GM18909 (cell line): ENCODE measurements at regions not wholly inside any gene's neighbourhood (a gene's known extent, or its start where the extent isn't known, plus 50 kb on each side); places are given as distances from the start of the nearest gene placed in this dataset.

Experiments
- ATAC-seq: cut with Tn5 transposase; IDR thresholded peaks from one replicate; pipeline ENCODE4 v1.9.1; 2021; ENCODE audit warnings: mild to moderate bottlenecking; ENCODE audit not compliant: unreplicated experiment, poor library complexity

DNA sequence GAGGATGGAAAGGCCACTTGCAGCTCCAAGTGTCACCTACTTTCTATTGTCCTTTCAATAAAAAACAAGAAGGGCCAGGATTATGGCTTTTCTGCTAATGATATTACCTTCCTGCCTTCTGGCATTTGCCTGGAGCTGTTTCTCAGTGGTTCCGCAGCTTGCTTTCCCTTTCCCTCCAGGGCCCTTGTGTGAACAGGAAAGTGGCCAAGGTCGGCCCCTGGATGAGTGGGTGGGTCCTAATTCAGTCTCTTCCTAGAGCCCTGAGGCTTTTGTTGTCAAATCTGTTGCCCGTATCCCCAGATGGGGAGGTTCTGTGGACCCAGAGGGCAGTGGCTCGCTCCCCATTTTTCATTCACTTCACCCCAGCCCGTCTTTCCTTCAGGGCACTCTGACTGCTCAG is 64.2 kb upstream of the UMPS start:
- no peak for ATAC-seq

DNA sequence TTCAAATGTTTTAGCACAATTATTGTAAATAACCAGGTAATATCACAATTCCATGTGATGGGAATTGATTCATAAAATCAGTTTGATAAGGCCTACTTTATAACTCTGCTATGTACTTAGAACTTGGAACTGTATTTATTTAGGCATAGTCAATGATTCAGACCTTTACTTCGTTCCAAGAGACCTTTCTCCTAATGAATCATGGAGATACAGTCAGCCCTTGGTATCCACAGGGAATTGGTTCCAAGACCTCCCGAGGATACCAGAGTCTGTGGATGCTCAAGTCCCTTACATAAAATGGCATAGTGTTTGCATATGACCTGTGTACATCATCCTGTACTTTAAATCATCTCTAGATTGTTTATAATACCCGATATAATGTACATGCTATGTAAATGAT is 60.8 kb upstream of the UMPS start:
- ATAC-seq: no peak

DNA sequence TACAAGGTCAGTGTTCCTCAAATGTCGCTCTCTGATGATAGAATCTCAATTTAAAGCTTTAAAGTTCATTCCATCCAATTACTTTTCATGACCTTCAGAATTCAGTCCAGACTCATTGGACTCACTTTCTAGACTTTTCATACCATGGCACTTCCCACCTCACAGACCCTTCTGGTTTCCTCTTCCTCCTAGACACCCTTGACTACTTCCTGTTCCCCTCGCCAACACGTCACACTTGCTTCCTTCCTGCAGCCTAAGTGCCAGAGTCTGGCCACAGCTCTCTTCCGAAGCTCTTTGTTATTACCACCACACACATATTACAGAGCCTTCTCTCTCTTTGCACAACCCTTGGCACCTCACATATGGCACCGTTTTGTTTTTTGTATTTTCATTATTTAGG is 59.1 kb upstream of the UMPS start:
- no peak for ATAC-seq

DNA sequence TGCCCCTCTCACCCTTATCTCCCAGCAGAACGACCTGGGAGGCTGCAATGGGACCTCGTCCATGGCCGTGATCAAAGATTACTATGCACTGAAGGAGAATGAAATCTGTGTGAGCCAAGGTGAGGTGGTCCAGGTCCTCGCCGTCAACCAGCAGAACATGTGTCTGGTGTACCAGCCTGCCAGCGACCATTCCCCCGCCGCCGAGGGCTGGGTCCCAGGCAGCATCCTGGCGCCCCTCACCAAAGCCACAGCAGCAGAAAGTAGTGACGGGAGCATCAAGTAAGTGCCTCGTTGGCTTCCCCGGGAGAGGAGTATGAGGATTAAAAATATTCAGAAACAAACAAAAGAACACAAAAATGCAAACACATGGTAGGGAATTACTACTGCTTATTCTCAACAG is 55.9 kb upstream of the UMPS start:
- no peak for ATAC-seq

DNA sequence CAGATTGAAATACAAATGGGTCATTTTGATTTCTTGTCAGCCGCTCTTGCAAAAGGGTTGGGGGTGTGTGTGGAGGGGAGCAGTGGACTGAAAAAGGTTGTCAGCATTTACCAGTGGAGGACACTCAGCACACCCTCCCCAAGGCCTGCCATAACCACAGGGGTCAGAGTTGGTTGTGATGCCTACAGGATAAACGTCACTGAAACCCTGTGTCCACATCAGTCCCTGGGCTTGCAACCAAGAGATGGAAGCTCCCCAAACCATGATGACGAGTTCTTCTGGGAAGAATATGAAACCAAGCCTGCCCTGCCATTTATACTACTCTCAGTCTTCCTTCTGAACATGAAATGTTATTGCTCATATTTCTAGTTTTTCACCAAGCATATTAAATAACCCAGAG is 54.0 kb upstream of the UMPS start:
- no peak for ATAC-seq

DNA sequence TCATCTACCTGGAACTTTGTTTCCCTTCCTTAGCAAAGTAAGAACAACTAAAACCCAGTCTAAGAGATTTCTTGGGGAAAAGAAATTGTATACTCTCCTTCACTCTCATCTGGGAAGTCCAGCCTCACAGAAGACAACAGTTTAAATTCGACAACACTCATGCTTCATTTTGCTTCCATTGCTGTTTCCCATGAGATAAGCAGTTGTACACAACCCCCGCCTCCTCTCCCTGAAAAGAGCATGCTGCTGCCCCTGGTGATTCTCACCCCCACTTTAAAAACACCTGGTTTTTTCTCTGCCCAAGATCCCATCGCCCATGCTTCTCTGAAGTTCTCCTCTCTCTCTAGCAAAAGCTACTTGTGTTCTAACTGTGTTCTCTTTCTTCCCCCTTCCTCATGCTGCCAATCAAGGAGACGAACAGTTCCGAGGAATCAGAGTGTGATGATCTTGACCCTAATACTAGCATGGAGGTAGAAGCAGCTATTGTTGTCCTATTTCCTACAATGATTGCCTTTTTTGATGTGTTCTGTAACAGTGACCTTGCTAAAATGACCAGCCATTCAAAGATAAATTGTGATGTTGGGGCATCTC is 51.1 kb upstream of the UMPS start:
- ATAC-seq: no peak
